HG03342 (cell line): ENCODE measurements at regions not wholly inside any gene's neighbourhood (a gene's known extent, or its start where the extent isn't known, plus 50 kb on each side); places are given as distances from the start of the nearest gene placed in this dataset.
"Not testable (repeated sequence)": the region's sequence is repeated elsewhere in the genome, so short reads cannot be mapped to it uniquely, and the experiment has no call there.

ENCODE experiments used
- ATAC-seq: cut with Tn5 transposase; IDR thresholded peaks from one replicate; pipeline ENCODE4 v1.9.1; 2021; ENCODE audit warnings: mild to moderate bottlenecking, moderate library complexity; ENCODE audit not compliant: unreplicated experiment

- ATAC-seq: no peak
These were observed 1369.7 kb upstream of the C9orf72 start for GRCh38 chr9:28942941-28943340.

- ATAC-seq: no peak
These were observed 1373.4 kb upstream of the C9orf72 start for GRCh38 chr9:28946648-28947047.

- ATAC-seq: no peak
These were observed 1378.7 kb upstream of the C9orf72 start for GRCh38 chr9:28951945-28952344.

- no peak for ATAC-seq
These were observed 1383.0 kb upstream of the C9orf72 start for GRCh38 chr9:28956116-28956880.

GRCh38 chr9:28960602-28961001 is 1387.3 kb upstream of the C9orf72 start:
- ATAC-seq: no peak

- no peak for ATAC-seq
These were observed 1388.3 kb upstream of the C9orf72 start for GRCh38 chr9:28961623-28962022.

- ATAC-seq: no peak
These were observed 1393.9 kb upstream of the C9orf72 start for GRCh38 chr9:28967226-28967625.

GRCh38 chr9:28970241-28970654 is 1397.0 kb upstream of the C9orf72 start:
- ATAC-seq: no peak

- ATAC-seq: no peak
These were observed 1398.6 kb upstream of the C9orf72 start for GRCh38 chr9:28971881-28972280.

GRCh38 chr9:28976250-28976649 is 1403.0 kb upstream of the C9orf72 start:
- no peak for ATAC-seq

GRCh38 chr9:28976684-28977083 is 1403.4 kb upstream of the C9orf72 start:
- no peak for ATAC-seq

GRCh38 chr9:28981129-28981528 is 1407.8 kb upstream of the C9orf72 start:
- no peak for ATAC-seq

- ATAC-seq: no peak
These were observed 1408.4 kb upstream of the C9orf72 start for GRCh38 chr9:28981711-28982110.

- no peak for ATAC-seq
These were observed 1410.7 kb upstream of the C9orf72 start for GRCh38 chr9:28984016-28984415.

GRCh38 chr9:28990009-28990408 is 1416.7 kb upstream of the C9orf72 start:
- not testable (repeated sequence) for ATAC-seq

GRCh38 chr9:28999057-28999456 is 1425.8 kb upstream of the C9orf72 start:
- ATAC-seq: no peak

GRCh38 chr9:28999806-29000205 is 1426.5 kb upstream of the C9orf72 start:
- no peak for ATAC-seq

GRCh38 chr9:29001006-29001405 is 1427.7 kb upstream of the C9orf72 start:
- no peak for ATAC-seq

- no peak for ATAC-seq
These were observed 1431.7 kb upstream of the C9orf72 start for GRCh38 chr9:29004988-29005387.

- ATAC-seq: no peak
These were observed 1433.3 kb upstream of the C9orf72 start for GRCh38 chr9:29006628-29007027.

- no peak for ATAC-seq
These were observed 1439.6 kb upstream of the C9orf72 start for GRCh38 chr9:29012911-29013310.

GRCh38 chr9:29021632-29022031 is 1448.4 kb upstream of the C9orf72 start:
- ATAC-seq: no peak

GRCh38 chr9:29038332-29038731 is 1465.1 kb upstream of the C9orf72 start:
- ATAC-seq: no peak
